GM13976 (cell line): ENCODE measurements at regions not wholly inside any gene's neighbourhood (a gene's known extent, or its start where the extent isn't known, plus 50 kb on each side); places are given as distances from the start of the nearest gene placed in this dataset.
"Not testable (repeated sequence)": the region's sequence is repeated elsewhere in the genome, so short reads cannot be mapped to it uniquely, and the experiment has no call there.

Source experiments
- DNase-seq: peaks from one replicate; pipeline ENCODE4 v3.0.0; 2012; ENCODE audit warnings: low spot score
- in situ Hi-C: fragments of 300-500 bp; cut with MboI; formaldehyde crosslinking; loops from one replicate; pipeline ENCODE4 v1.12.0; 2022; ENCODE audit warnings: low sequenced_read_pairs, mixed read lengths, inconsistent platforms; ENCODE audit not compliant: unreplicated experiment
- TF ChIP-seq, protein P1 (sequence below): IDR thresholded peaks from 2 replicates; pipeline ENCODE4 v1.5.1; 2012; ENCODE audit warnings: borderline replicate concordance, mild to moderate bottlenecking; ENCODE audit not compliant: insufficient read depth; ENCODE audit errors: extremely low read depth, missing control alignments, control extremely low read depth

- no peak for DNase-seq
- TF ChIP-seq, protein P1, sequence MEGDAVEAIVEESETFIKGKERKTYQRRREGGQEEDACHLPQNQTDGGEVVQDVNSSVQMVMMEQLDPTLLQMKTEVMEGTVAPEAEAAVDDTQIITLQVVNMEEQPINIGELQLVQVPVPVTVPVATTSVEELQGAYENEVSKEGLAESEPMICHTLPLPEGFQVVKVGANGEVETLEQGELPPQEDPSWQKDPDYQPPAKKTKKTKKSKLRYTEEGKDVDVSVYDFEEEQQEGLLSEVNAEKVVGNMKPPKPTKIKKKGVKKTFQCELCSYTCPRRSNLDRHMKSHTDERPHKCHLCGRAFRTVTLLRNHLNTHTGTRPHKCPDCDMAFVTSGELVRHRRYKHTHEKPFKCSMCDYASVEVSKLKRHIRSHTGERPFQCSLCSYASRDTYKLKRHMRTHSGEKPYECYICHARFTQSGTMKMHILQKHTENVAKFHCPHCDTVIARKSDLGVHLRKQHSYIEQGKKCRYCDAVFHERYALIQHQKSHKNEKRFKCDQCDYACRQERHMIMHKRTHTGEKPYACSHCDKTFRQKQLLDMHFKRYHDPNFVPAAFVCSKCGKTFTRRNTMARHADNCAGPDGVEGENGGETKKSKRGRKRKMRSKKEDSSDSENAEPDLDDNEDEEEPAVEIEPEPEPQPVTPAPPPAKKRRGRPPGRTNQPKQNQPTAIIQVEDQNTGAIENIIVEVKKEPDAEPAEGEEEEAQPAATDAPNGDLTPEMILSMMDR, result no peak
- in situ Hi-C loops, result no loop called here
These were observed 664.8 kb downstream of the STK39 start for GRCh38 chr2:167582619-167583018.

DNA sequence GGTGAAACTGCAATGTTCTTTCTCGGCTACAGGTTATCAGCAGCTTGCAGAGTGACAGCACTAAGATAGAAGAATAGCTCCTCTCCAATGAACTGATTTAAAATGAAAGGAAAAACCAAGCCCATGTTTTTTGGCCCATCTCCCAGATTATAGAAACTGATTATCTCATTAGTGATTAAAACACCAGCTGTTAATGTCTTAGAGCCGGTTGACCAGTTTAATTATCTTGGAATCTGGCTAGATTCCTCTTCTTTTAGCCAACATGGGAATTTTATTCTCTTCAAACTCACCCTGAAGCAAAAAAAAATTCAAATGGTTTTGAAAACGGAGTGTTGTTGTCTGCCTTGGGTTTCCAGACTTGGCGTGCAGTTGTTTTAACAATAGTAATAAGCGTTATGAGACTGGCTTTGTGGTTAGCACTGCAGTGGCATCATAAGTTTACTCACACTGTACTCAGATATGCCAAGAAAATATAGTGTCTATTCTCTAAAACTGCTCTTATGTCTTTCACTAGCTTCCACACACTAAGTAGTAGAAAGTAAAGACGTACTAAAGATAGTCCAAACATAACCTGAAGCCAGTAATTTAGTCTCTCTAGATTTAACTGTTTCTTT lies 665.3 kb downstream of the STK39 start:
- TF ChIP-seq, protein P1, result no peak
- DNase-seq, result no peak
- in situ Hi-C loops, result no loop called here

DNA sequence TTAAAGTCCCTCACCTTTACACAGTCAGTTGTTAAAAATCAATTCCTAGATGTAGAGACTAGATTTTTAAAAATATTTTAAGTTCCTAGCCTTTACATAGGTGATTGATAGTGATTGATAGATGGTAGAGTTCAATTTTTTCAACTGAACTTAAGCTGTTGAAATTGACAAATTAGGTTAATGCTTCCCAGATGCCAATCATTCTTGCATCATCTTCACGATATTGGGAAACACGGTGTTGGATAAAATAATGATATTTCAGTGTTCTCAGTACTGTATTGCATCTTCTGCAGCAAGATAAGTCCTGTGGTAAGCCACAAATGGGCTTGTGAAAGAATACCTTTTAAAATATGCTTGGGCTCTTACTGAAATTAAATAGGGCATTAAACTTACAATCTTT lies 667.6 kb downstream of the STK39 start:
- in situ Hi-C loops, result no loop called here
- DNase-seq, result no peak
- TF ChIP-seq, protein P1, result no peak

DNA sequence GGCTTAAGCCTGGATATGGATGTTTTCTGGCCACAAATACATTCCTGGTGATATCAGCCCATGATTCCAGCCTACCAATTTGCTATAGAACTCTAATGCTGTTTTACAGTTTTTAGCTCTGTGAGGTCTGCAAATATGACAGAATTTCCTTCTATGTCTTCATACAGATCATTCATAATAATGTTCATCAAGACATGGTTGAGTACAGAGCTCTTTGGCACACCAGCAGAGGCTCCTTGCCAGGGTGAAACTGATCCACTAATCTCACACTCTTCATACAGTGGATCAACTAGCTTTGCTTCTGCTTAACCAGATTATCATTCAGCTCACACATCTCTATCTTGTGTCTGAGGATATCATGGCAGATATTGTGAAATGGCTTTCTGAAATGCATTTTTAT lies 672.1 kb downstream of the STK39 start:
- TF ChIP-seq, protein P1, result no peak
- no peak for DNase-seq
- in situ Hi-C loops, result no loop called here

DNA sequence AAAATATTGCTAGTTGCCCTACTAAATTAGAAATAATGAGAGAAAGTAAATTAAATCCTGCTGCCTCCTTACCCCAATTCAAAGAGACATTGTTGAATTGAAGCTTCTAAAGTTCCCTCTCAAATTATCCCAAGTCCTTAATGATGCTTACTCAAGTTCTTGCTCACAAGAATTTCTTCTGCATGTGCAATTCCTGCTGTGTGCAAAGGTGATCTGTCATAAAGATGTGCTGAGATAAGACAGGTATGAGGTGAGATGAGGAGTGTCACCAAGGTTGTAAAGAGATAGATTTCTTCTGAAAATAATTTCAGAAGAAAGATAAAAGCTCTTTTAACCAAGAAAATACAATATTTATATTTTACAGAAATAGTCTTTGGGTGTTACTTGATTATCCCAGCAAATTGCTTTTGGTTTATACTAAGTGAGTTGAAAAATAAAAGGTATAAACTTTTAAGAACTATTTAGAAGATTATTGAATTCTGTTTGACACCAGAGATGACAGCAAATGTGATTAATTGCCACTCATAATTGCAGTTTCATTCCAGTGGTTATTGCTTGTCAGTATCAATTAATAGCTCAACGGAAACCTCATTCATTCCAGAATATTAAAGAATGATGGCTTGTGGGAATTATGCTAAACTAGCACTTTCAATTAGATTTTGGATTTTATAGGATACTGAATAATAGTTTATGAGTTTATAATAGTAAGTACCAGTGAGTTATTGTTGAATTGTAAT lies 674.3 kb downstream of the STK39 start:
- TF ChIP-seq, protein P1, result no peak
- no peak for DNase-seq
- in situ Hi-C loops, result loop anchor here (25.0 kb wide), 1 partner anchor 539 kb away; no protein-coding TSS in a partner anchor

DNA sequence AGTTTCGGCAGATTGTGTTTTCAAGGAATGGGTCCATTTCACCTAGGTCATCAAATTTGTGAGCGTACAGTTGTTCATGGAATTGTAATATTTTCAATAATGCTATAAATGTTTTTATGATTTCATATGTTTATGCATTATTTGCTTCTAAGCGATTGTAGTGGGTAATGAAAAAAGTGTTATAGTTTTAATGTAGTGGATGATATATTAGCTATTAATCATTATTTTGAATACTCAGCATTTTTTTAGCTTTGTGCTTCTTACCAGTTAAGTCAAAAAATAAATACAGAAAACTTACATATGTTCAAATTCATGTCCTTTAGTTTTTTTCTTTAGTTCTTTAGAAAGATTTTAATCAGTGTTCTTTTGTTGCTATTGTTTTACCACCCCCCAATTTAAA lies 677.0 kb downstream of the STK39 start:
- in situ Hi-C loops, result loop anchor here (25.0 kb wide), 1 partner anchor 542 kb away; no protein-coding TSS in a partner anchor
- no peak for DNase-seq
- TF ChIP-seq, protein P1, result no peak

- not testable (repeated sequence) for DNase-seq
- in situ Hi-C loops, result loop anchor here (25.0 kb wide), 1 partner anchor 548 kb away; no protein-coding TSS in a partner anchor
These were observed 675.8 kb downstream of the XIRP2 start for GRCh38 chr2:167563885-167564619.

GRCh38 chr2:167558272-167558991 lies 670.2 kb downstream of the XIRP2 start:
- in situ Hi-C loops, result loop anchor here (25.0 kb wide), 1 partner anchor 554 kb away; no protein-coding TSS in a partner anchor

More at GRCh38 chr2:167558272-167558991, 670.2 kb downstream of the XIRP2 start:
- not testable (repeated sequence) for DNase-seq
